G401 (cell line): ENCODE measurements at regions not wholly inside any gene's neighbourhood (a gene's known extent, or its start where the extent isn't known, plus 50 kb on each side); places are given as distances from the start of the nearest gene placed in this dataset.
"Not testable (repeated sequence)": the region's sequence is repeated elsewhere in the genome, so short reads cannot be mapped to it uniquely, and the experiment has no call there.

ENCODE experiments used
- DNase-seq: peaks from one replicate; pipeline ENCODE4 v3.0.0-alpha.2; 2015; ENCODE audit warnings: low spot score
- in situ Hi-C: cut with HindIII; loops from 2 replicates; pipeline ENCODE4 v1.10.0; 2016; ENCODE audit warnings: low sequenced_read_pairs, mixed read lengths

- in situ Hi-C loops = no loop called here
- no peak for DNase-seq
These were observed 150.3 kb downstream of the NUF2 start for GRCh38 chr1:163471779-163472650.

GRCh38 chr1:163472651-163473248, 151.0 kb downstream of the NUF2 start:
- in situ Hi-C loops = no loop called here
- DNase-seq = no peak

- DNase-seq = no peak
These were observed 155.6 kb downstream of the NUF2 start for GRCh38 chr1:163477276-163477830.

GRCh38 chr1:163498391-163499330, 176.9 kb downstream of the NUF2 start:
- in situ Hi-C loops, DNase-seq: not testable (repeated sequence)

More at GRCh38 chr1:163477276-163477830, 155.6 kb downstream of the NUF2 start:
- in situ Hi-C loops = no loop called here

- no peak for DNase-seq
- in situ Hi-C loops = no loop called here
These were observed 182.7 kb downstream of the NUF2 start for GRCh38 chr1:163504331-163504978.

GRCh38 chr1:163509114-163509513, 187.4 kb downstream of the NUF2 start:
- no peak for DNase-seq
- in situ Hi-C loops = no loop called here

- no peak for DNase-seq
- in situ Hi-C loops = no loop called here
These were observed 190.7 kb downstream of the NUF2 start for GRCh38 chr1:163512349-163512989.

- DNase-seq = no peak
- in situ Hi-C loops = no loop called here
These were observed 201.7 kb downstream of the NUF2 start for GRCh38 chr1:163523375-163524029.

- in situ Hi-C loops = no loop called here
- no peak for DNase-seq
These were observed 207.1 kb downstream of the NUF2 start for GRCh38 chr1:163528710-163529348.

GRCh38 chr1:163531345-163531744, 209.6 kb downstream of the NUF2 start:
- DNase-seq = no peak
- in situ Hi-C loops = no loop called here

- DNase-seq = no peak
- in situ Hi-C loops = no loop called here
These were observed 213.6 kb downstream of the NUF2 start for GRCh38 chr1:163535401-163535800.

- in situ Hi-C loops = no loop called here
- DNase-seq = no peak
These were observed 214.1 kb downstream of the NUF2 start for GRCh38 chr1:163535807-163536206.

- DNase-seq = no peak
- in situ Hi-C loops = no loop called here
These were observed 216.1 kb downstream of the NUF2 start for GRCh38 chr1:163537809-163538208.

- no peak for DNase-seq
- in situ Hi-C loops = no loop called here
These were observed 216.9 kb downstream of the NUF2 start for GRCh38 chr1:163538667-163539066.

GRCh38 chr1:163540727-163541126, 219.0 kb downstream of the NUF2 start:
- no peak for DNase-seq
- in situ Hi-C loops = no loop called here

- no peak for DNase-seq
- in situ Hi-C loops = no loop called here
These were observed 222.7 kb downstream of the NUF2 start for GRCh38 chr1:163544441-163544840.

GRCh38 chr1:163558162-163558561, 236.4 kb downstream of the NUF2 start:
- in situ Hi-C loops = no loop called here
- no peak for DNase-seq
